IPS-NIHi7 (cell line): ENCODE measurements at regions not wholly inside any gene's neighbourhood (a gene's known extent, or its start where the extent isn't known, plus 50 kb on each side); places are given as distances from the start of the nearest gene placed in this dataset.
A peak's percentile ranks its signal among the peaks of the same experiment; 100 is the strongest.
"Not testable (repeated sequence)": the region's sequence is repeated elsewhere in the genome, so short reads cannot be mapped to it uniquely, and the experiment has no call there.

Experiments
- DNase-seq: peaks from one replicate; pipeline ENCODE4 v3.0.0; 2012; ENCODE audit warnings: mixed read lengths; ENCODE audit errors: extremely low spot score

DNA sequence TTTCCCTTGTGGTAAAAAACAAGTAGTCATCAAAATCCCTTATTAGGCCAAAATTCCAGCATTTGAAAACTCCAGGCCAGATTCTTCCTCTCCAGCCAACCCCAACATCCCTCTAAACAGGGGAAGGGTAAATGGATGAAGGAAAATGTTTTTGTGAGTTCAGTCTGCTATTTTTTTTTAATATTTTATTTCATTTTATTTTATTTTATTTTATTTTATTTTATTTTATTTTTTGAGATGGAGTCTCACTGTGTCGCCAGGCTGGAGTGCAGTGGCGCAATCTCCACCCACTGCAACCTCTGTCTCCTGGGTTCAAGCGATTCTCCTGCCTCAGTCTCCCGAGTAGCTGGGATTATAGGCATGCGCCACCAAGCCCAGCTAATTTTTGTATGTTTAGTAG, 74.5 kb upstream of the CHST15 start:
- DNase-seq: not testable (repeated sequence)

DNA sequence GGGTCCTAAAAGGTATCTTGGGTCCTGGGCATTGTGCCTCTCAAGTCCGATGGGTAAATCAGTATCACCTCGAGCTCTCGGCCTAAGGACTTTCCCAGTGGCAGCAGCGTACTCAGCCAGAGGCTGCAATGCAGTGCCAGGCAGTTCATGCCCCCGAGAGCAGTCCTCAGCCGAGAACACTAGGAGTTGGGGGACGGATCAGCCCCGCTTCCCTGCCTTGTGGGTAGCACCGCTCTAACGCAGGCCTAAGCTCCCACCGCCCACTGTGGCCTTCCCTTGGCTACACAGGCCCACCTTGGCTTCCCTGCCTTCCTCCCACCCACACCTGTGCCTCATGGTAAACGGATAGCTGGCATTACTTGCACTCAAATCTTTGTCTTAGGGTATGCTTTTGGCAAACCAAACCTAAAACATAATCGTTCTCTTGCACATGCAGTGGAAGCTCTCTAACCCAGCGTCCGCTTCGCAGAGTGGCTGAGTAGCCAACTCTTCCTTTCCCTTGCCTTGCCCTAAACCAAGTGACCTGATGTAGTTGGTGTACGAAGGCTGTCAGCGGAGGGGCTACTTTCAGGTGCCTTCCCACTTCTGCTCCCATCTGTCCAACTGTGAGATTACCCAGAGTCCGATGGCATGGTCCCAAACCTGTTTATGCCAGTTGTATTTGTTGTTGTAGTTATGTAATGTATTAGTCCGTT, 73.2 kb upstream of the CHST15 start:
- DNase-seq: no peak

DNA sequence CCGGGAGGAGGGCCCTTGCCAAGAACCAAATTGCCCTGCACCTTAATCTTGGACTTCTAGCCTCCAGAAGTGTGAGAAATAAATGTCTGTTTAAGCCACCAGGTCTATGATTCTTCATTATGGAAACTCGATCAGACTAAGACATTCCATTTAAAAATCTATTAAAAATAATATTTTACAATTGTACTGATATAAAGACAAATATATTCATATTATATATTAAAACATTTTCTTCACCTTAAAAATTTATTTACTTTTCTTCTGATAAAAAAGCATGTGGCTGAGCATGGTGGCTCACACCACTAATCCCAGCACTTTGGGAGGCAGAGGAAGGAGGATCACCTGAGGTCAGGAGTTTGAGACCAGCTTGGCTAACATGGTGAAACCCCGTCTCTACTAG, 72.4 kb upstream of the CHST15 start:
- DNase-seq: no peak

DNA sequence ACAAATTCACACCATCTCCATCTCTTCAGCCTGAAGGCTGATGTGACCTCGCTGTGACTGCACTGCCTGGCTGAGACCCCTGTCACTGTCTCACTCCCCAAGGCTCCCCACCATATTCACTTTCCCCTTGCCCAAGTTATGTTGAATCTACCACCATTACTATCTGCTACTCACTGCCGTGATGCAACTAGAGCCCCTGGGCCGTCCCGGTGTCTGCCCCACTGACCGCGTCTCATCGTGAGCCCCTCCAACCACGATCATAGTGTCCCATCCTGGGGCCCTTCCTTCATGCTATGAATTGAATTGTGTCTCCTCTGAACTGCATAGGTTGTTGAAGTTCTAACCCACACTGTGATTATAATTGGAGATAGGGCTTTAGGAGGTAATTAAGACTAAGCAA, 71.9 kb upstream of the CHST15 start:
- DNase-seq: no peak

DNA sequence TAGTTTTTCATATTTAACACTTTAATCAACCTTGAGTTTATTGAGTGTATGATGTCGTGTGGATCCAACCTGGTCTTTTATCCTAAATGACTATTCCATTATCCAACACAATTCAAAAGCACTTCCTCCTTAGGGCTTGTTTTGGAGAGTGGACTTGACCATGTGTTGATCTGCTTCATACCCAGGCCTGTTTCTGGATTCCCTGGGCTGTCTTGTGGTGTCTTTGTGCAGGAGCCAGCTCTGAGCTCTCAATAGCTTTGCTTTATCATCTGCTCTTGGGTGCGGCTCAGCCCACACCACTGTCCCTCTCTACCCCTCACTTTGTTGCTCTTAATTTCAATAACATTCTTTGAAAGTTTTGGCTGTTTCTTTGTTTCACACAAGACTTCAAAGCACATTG, 70.9 kb upstream of the CHST15 start:
- no peak for DNase-seq

GRCh38 chr10:124162774-124163354, 69.5 kb upstream of the CHST15 start:
- DNase-seq: no peak

DNA sequence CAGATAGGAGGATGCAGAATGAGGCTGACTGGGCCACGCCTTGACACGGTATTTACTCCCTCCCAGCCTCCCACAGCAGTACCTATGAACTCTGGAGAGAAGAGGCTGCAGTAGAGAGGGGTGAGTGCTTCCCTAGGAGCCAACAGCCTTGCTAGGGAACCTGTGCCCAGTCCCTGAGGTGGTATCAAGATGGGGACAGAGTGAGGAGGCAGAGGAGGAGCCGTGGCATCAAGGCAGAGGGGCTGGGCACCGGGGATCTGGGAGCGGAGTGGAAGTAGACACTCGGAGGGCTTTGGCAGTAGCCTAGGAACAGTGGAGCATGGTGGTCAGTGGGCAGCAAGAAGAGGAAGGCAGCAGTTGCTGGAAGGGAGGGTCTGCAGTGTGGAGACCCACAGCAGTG, 68.7 kb upstream of the CHST15 start:
- no peak for DNase-seq

GRCh38 chr10:124161601-124162000, 68.2 kb upstream of the CHST15 start:
- no peak for DNase-seq

DNA sequence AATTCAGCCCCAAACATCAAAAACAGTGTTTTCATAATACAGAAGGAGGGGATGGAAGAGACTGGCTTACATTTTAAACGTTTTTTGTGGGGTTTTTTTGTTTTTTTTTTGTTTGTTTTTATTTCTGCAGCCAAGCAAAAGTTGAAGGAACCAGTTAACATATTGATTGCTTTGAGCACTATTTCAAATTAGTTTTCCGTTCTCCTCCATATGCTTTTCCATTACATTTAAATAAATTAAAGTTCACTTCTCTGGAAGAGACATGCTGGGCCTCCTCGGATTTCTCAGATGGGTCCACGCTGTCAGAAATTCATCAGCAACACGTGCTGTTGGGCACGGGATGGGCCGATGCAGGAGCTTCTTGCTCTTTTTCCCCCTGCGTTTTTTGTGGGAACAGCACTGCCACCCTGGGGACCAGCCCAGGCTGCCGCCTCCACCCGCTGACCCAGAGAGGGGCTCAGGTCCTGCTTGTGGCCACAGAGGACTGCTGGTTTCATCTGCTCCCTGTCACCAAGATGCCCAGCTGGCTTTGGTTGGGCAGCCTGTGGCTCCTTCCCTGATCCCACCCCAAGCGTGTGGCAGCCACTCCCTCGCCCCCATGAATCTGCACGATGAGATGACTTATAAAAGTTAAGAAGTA, 67.7 kb upstream of the CHST15 start:
- DNase-seq: no peak

GRCh38 chr10:124160176-124160575, 66.8 kb upstream of the CHST15 start:
- DNase-seq: no peak

DNA sequence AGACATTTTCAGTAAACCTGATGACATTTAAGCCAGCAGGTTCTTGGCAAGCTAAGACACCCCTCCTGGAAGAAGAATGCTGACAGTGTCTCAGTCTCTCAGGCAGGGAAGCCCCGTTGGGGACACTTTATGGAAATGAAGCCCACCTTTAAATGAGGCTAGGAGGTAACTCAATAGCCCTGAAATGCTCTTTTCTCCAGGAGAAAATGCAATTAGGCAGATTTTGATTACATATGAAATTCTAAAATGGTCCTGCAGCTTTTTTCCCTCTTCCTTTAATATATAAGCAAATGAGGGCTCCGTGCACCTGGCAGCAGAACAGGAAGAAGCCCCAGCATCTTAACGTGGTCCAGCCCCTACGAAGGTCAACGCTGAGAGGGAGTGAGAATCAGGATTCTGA, 65.8 kb upstream of the CHST15 start:
- no peak for DNase-seq

GRCh38 chr10:124158592-124158991, 65.2 kb upstream of the CHST15 start:
- no peak for DNase-seq

GRCh38 chr10:124157271-124157681, 63.9 kb upstream of the CHST15 start:
- DNase-seq: no peak

GRCh38 chr10:124156524-124157260, 63.3 kb upstream of the CHST15 start:
- peak; percentile 72 for DNase-seq

DNA sequence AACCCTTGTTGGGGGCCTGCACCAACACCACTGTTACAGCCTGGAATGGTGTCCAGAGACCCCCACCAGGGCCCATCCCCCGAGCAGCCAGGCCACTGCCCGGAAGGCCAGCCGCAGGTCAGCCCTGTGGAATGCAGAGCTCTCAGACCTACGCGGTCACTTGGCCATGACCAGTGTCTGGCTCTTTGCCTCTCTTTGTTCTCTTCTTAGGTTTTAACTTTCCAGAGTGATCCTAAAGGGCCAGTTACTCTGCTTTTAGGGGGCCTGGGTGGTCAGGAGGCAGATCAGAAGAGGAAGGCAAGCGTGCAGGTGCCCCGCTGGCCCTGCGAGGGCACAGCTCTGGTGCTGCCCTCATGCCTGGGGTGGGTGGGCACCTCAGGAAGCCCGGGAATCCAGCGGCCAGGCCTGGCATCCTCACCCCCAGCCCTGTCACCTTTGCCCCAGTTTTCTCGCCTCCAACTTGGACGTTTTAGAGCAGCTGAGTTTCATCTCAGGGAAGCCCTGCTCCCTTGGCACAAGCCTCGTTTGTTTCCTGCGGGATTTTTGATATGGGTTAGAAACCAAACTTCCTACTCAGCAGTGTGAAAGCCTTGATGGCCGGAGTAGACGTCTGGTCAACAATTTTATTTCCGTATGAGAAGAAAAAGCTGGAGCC, 62.5 kb upstream of the CHST15 start:
- DNase-seq: no peak

- peak; percentile 85 for DNase-seq
These were observed 59.8 kb upstream of the CHST15 start for GRCh38 chr10:124153023-124153826.

GRCh38 chr10:124152139-124153022, 59.0 kb upstream of the CHST15 start:
- DNase-seq: peak; percentile 56

GRCh38 chr10:124151466-124152095, 58.2 kb upstream of the CHST15 start:
- no peak for DNase-seq

DNA sequence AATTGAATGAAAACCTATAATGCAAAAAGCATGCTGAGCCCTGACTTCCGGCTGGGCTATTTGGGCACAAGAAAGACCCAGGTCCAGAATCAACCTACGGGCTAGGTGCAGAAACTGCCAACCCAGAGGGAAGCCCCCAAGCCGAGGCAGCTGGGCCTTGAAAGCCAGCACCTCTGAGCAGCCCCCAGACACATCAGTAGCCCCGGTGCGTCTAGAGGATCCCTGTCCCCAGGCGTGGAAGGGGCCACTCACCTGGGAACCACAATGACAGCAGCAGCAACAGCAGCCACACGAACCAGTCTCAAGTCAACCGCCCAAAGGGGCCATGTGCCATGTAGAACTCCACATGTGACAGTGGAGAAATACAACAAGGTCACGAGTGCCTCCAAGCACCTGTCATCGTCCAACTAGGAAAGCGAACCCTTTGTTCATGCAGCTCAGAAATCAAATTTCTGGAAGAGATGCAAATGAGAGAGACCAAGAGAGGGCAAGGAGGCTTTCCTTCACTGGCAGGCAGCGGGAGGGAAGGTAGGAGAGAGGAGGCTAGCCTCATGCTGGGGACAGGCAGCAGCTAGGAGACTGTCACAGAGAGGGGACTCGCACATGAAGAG, 57.5 kb upstream of the CHST15 start:
- DNase-seq: no peak
